ENCODE measurements at regions not wholly inside any gene's neighbourhood (a gene's known extent, or its start where the extent isn't known, plus 50 kb on each side); places are given as distances from the start of the nearest gene placed in this dataset.

- H3K4me1 ChIP-seq: no peaks in the 10 kb centered on the region
- H3K36me3 ChIP-seq: no peaks in the 10 kb centered on the region
- peaks cover 3% of the 10 kb centered on the region; the same call in 1 of the 2 replicates for H3K27me3 ChIP-seq
- TF ChIP-seq CTCF (IDR thresholded peaks at IDR 0.05; ENCODE audit: low read depth, low read length): no peak
- H3K4me3 ChIP-seq (ENCODE audit: low read depth, low read length): no peak overlapping the region
- H3K9me3 ChIP-seq: no peaks in the 10 kb centered on the region
- DNase-seq: no peak
Observed at GRCh38 chr18:78421392-78421791, 558.2 kb upstream of the SALL3 start.

- DNase-seq: no peak
- no peaks in the 10 kb centered on the region for H3K9me3 ChIP-seq
- H3K36me3 ChIP-seq: no peaks in the 10 kb centered on the region
- H3K4me3 ChIP-seq (ENCODE audit: low read depth, low read length): no peak overlapping the region
- peaks cover 3% of the 10 kb centered on the region; the same call in 1 of the 2 replicates for H3K27me3 ChIP-seq
- TF ChIP-seq CTCF (IDR thresholded peaks at IDR 0.05; ENCODE audit: low read depth, low read length): no peak
- H3K4me1 ChIP-seq: no peaks in the 10 kb centered on the region
Observed at GRCh38 chr18:78422336-78422735, 557.3 kb upstream of the SALL3 start.

- DNase-seq: no peak
- no peaks in the 10 kb centered on the region for H3K9me3 ChIP-seq
- H3K4me3 ChIP-seq (ENCODE audit: low read depth, low read length): no peak overlapping the region
- no peaks in the 10 kb centered on the region for H3K4me1 ChIP-seq
- peaks cover 3% of the 10 kb centered on the region; the same call in 1 of the 2 replicates for H3K27me3 ChIP-seq
- H3K36me3 ChIP-seq: no peaks in the 10 kb centered on the region
- no peak for TF ChIP-seq CTCF (IDR thresholded peaks at IDR 0.05; ENCODE audit: low read depth, low read length)
Observed at GRCh38 chr18:78423811-78424210, 555.8 kb upstream of the SALL3 start.

GRCh38 chr18:78424403-78425018, 555.1 kb upstream of the SALL3 start:
- H3K36me3 ChIP-seq: no peaks in the 10 kb centered on the region
- TF ChIP-seq CTCF (IDR thresholded peaks at IDR 0.05; ENCODE audit: low read depth, low read length): no peak
- no peaks in the 10 kb centered on the region for H3K4me1 ChIP-seq
- H3K9me3 ChIP-seq: no peaks in the 10 kb centered on the region
- H3K27me3 ChIP-seq: peaks cover 3% of the 10 kb centered on the region; the same call in 1 of the 2 replicates
- DNase-seq: no peak
- no peak overlapping the region for H3K4me3 ChIP-seq (ENCODE audit: low read depth, low read length)

- no peaks in the 10 kb centered on the region for H3K4me1 ChIP-seq
- peaks cover 6% of the 10 kb centered on the region; the same call in 1 of the 2 replicates for H3K27me3 ChIP-seq
- no peaks in the 10 kb centered on the region for H3K36me3 ChIP-seq
- no peaks in the 10 kb centered on the region for H3K9me3 ChIP-seq
- no peak for TF ChIP-seq CTCF (IDR thresholded peaks at IDR 0.05; ENCODE audit: low read depth, low read length)
- H3K4me3 ChIP-seq (ENCODE audit: low read depth, low read length): no peak overlapping the region
- DNase-seq: no peak
Observed at GRCh38 chr18:78425019-78425412, 554.6 kb upstream of the SALL3 start.

GRCh38 chr18:78427081-78427480, 552.5 kb upstream of the SALL3 start:
- peaks cover 6% of the 10 kb centered on the region for H3K27me3 ChIP-seq
- no peaks in the 10 kb centered on the region for H3K9me3 ChIP-seq
- no peaks in the 10 kb centered on the region for H3K4me1 ChIP-seq
- DNase-seq: no peak
- H3K4me3 ChIP-seq (ENCODE audit: low read depth, low read length): no peak overlapping the region
- TF ChIP-seq CTCF (IDR thresholded peaks at IDR 0.05; ENCODE audit: low read depth, low read length): no peak
- no peaks in the 10 kb centered on the region for H3K36me3 ChIP-seq

All from BE2C (cell line).